DND-41 (cell line): ENCODE measurements at regions not wholly inside any gene's neighbourhood (a gene's known extent, or its start where the extent isn't known, plus 50 kb on each side); places are given as distances from the start of the nearest gene placed in this dataset.

Experiments used
- CTCF ChIP-seq: IDR thresholded peaks from 2 replicates; pipeline ENCODE4 v1.5.1; 2012; ENCODE audit warnings: borderline replicate concordance, low read length, moderate library complexity, mild to moderate bottlenecking; ENCODE audit not compliant: poor library complexity, severe bottlenecking; ENCODE audit errors: extremely low read depth
- EZH2 ChIP-seq: IDR thresholded peaks from 3 replicates; pipeline ENCODE4 v1.6.1; 2012; ENCODE audit warnings: borderline replicate concordance, low read depth, mild to moderate bottlenecking, moderate library complexity, low read length, inconsistent platforms; ENCODE audit not compliant: severe bottlenecking

GRCh38 chr20:60877071-60877857 is 374.8 kb upstream of the CDH4 start:
- TF ChIP-seq CTCF: no peak
- no peak for TF ChIP-seq EZH2
